PC-9 (cell line): ENCODE measurements at regions not wholly inside any gene's neighbourhood (a gene's known extent, or its start where the extent isn't known, plus 50 kb on each side); places are given as distances from the start of the nearest gene placed in this dataset.

Source experiments
- BruUV-seq: library from RNA; stranded (reverse); fragments of 400-500 nt; replicated peaks from 2 replicates; lab custom pipeline; 2021; lab: Mats Ljungman, UMichigan
- CTCF ChIA-PET: fragments of 300-600 bp; sonication (Branson Sonifier 250); formaldehyde crosslinking; loops from one replicate; lab custom pipeline; 2022; ENCODE audit warnings: antibody characterized with exemption; lab: Charles Lee
- POLR2A ChIA-PET: fragments of 300-600 bp; sonication (Branson Sonifier 250); formaldehyde crosslinking; loops from one replicate; lab custom pipeline; 2022; ENCODE audit warnings: antibody characterized with exemption; ENCODE audit not compliant: unreplicated experiment; lab: Charles Lee
- DNase-seq, 2 experiments: peaks; one replicate each; pipeline versions ENCODE4 v3.0.0 to v3.0.0-alpha.2; 2015 to 2022; ENCODE audit warnings: mixed read lengths in 1 of 2
- H2AFZ ChIP-seq: fragments of 200-600 bp; sonication (generic); 2 replicates; pipeline ENCODE4 v1.8.1; 2017; ENCODE audit warnings: antibody characterized with exemption
- H3F3A ChIP-seq: fragments of 200-600 bp; sonication (generic); 2 replicates; pipeline ENCODE4 v1.8.1; 2017; ENCODE audit warnings: antibody characterized with exemption, mild to moderate bottlenecking, low read depth; ENCODE audit not compliant: insufficient read depth
- H3K27ac ChIP-seq: fragments of 200-600 bp; sonication (generic); 2 replicates; pipeline ENCODE4 v1.6.1; 2016; ENCODE audit warnings: mixed run types
- H3K27me3 ChIP-seq: fragments of 200-600 bp; sonication (generic); 2 replicates; pipeline ENCODE4 v1.6.1; 2016; ENCODE audit warnings: low read depth, mixed run types; ENCODE audit not compliant: insufficient read depth
- H3K36me3 ChIP-seq: fragments of 200-600 bp; sonication (generic); 2 replicates; pipeline ENCODE4 v1.6.1; 2016; ENCODE audit warnings: low read depth, mixed run types
- H3K4me1 ChIP-seq: fragments of 200-600 bp; sonication (generic); replicated peaks from 2 replicates; pipeline ENCODE4 v1.6.1; 2016; ENCODE audit warnings: mixed run types; ENCODE audit not compliant: insufficient read depth
- H3K4me2 ChIP-seq: fragments of 200-600 bp; sonication (generic); 2 replicates; pipeline ENCODE4 v1.6.1; 2017; ENCODE audit warnings: mixed run types
- H3K4me3 ChIP-seq: fragments of 200-600 bp; sonication (generic); 2 replicates; pipeline ENCODE4 v1.6.1; 2016; ENCODE audit warnings: mixed run types
- H3K79me2 ChIP-seq: fragments of 200-600 bp; sonication (generic); 2 replicates; pipeline ENCODE4 v1.6.1; 2017; ENCODE audit warnings: low read depth, mixed run types
- H3K9me2 ChIP-seq: fragments of 200-600 bp; sonication (generic); 2 replicates; pipeline ENCODE4 v1.8.1; 2017; ENCODE audit warnings: mild to moderate bottlenecking; ENCODE audit not compliant: insufficient read depth
- H3K9me3 ChIP-seq: fragments of 200-600 bp; sonication (generic); 2 replicates; pipeline ENCODE4 v1.8.1; 2016; ENCODE audit warnings: low read depth; ENCODE audit not compliant: insufficient read depth
- H4K20me1 ChIP-seq: fragments of 200-600 bp; sonication (generic); 2 replicates; pipeline ENCODE4 v1.8.1; 2017; ENCODE audit not compliant: insufficient read depth
- EZH2 ChIP-seq: fragments of 200-600 bp; sonication (generic); IDR thresholded peaks from 2 replicates; pipeline ENCODE4 v1.8.0; 2017; ENCODE audit warnings: antibody characterized with exemption, low read depth
- intact Hi-C: fragments of 100-400 bp; cut with micrococcal nuclease; formaldehyde crosslinking; loops from one replicate; pipeline ENCODE4 v1.10.0; 2022; ENCODE audit not compliant: unreplicated experiment
- TF ChIP-seq, protein P1 (sequence below): fragments of 200-600 bp; sonication (generic); conservative IDR thresholded peaks from 2 replicates; pipeline ENCODE4 v1.6.1; 2017; ENCODE audit warnings: mixed run types, antibody characterized with exemption, mild to moderate bottlenecking, moderate library complexity

DNA sequence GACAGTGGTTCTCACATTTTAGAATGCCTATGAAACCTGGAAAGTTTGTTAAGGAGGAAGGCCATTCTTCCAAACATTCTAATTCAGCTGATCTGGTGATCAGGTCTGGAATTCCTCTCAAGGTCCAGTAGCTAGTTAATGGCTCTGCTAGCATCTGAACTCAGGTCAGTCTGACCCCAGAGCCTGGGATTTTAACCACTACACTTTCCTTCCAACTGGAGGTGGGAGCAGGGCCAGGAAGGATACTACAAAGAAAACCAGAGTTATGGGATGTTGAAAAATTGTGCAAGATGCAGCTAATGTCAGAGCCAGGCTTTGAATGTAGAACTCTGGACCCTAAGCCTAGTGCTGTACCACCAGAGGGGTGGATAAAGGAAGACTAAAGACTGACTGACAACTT, 73.6 kb upstream of the NID2 start:
- Histone ChIP-seq H4K20me1 (no peaks in the 10 kb centered on the region), H3K36me3 (no peaks in the 10 kb centered on the region), H3K9me3 (no peaks in the 10 kb centered on the region), H3K9me2 (no peaks in the 10 kb centered on the region), H2AFZ (no peak overlapping the region; the same call in 1 of the 2 replicates), H3K4me3 (no peak overlapping the region), H3K4me1 (no peaks in the 10 kb centered on the region), H3K27me3 (no peaks in the 10 kb centered on the region), H3K79me2 (no peaks in the 10 kb centered on the region), H3K27ac (no peak overlapping the region), H3K4me2 (no peak overlapping the region), H3F3A (no peaks in the 10 kb centered on the region)
- DNase-seq: no peak
- intact Hi-C loops: no loop called here
- ChIA-PET CTCF (no interaction called here), POLR2A (no interaction called here)
- no peak for TF ChIP-seq EZH2
- no TSS peak for BruUV-seq

DNA sequence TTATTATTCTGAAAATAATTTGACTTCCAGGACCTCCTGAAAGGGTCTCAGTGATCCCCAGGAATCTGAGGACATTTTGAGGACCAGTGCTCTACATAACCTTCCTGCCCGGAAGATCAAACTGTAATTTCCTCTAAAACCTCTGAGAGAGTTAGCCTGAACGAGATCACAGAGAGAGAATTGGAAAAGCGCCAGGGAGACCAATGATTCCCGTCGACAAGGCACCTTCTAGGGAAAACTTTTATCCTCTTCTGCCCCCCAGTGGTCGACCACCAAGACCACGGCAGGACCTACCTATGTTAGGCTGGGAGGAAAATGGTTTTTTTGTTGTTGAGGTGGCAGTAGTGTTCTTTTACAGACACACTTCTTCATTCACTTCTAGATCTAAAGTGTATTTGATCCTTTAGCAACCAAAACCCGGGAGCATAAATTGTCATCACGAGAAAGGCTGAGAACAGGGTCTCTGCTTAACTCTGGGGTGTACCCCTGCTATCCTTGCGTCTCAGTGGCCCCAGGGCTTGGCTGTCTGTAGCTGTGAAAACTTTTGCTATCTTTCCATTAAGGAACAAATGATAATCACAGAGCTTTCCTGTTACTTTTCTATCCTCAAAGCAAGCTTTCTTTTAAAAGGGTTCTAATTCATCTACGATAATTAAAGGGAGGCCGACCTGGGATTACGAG, 62.9 kb upstream of the NID2 start:
- Histone ChIP-seq H2AFZ (peak overlapping the region; percentile 14; the same call in 1 of the 2 replicates), H3K4me3 (no peak overlapping the region), H3K27ac (no peak overlapping the region), H3K27me3 (no peaks in the 10 kb centered on the region), H3K4me2 (peak overlapping the region; percentile 47; the same call in 1 of the 2 replicates), H3F3A (no peaks in the 10 kb centered on the region), H3K79me2 (no peaks in the 10 kb centered on the region), H3K36me3 (no peaks in the 10 kb centered on the region), H3K9me3 (no peaks in the 10 kb centered on the region), H3K9me2 (no peaks in the 10 kb centered on the region), H4K20me1 (no peaks in the 10 kb centered on the region), H3K4me1 (no peaks in the 10 kb centered on the region; the same call in 1 of the 2 replicates)
- no peak for TF ChIP-seq EZH2
- TF ChIP-seq, protein P1, sequence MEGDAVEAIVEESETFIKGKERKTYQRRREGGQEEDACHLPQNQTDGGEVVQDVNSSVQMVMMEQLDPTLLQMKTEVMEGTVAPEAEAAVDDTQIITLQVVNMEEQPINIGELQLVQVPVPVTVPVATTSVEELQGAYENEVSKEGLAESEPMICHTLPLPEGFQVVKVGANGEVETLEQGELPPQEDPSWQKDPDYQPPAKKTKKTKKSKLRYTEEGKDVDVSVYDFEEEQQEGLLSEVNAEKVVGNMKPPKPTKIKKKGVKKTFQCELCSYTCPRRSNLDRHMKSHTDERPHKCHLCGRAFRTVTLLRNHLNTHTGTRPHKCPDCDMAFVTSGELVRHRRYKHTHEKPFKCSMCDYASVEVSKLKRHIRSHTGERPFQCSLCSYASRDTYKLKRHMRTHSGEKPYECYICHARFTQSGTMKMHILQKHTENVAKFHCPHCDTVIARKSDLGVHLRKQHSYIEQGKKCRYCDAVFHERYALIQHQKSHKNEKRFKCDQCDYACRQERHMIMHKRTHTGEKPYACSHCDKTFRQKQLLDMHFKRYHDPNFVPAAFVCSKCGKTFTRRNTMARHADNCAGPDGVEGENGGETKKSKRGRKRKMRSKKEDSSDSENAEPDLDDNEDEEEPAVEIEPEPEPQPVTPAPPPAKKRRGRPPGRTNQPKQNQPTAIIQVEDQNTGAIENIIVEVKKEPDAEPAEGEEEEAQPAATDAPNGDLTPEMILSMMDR: peak; percentile 75
- intact Hi-C loops: loop anchor here (1.0 to 10.0 kb wide), 4 partner anchors 135 to 848 kb away; no protein-coding TSS in a partner anchor
- ChIA-PET POLR2A (no interaction called here), CTCF (interaction anchor here (0.6 to 1.4 kb wide), 3 partner anchors 124 to 1308 kb away, joined by 3 to 12 read pairs (median 5); no protein-coding TSS in a partner anchor)
- no TSS peak for BruUV-seq
- DNase-seq: peak; percentile 52 to 78

DNA sequence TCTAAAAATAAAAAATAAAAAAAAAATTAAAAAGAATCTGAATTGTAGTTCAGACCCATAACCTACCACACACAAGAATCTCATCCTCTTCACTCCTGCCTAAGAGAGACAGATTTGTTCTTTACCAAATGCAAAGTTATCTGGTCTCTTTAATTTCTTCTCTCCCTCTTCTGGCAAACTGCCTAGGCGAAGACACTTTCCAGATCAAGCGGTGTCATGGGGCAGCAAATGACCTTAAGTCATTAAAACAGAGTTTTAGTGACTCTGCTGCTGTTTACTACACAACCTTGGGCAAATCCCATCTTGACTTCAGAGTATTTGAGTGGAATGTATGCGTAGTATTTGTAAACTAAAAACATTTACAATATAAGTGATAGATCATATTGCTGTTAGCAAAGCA, 60.9 kb upstream of the NID2 start:
- TF ChIP-seq EZH2: no peak
- TF ChIP-seq, protein P1: no peak
- POLR2A ChIA-PET: no interaction called here
- intact Hi-C loops: loop anchor here (10.0 kb wide), 1 partner anchor 345 kb away; no protein-coding TSS in a partner anchor
- Histone ChIP-seq H3K4me1 (peaks cover 12% of the 10 kb centered on the region), H3K36me3 (no peaks in the 10 kb centered on the region), H3F3A (peaks cover 12% of the 10 kb centered on the region; the same call in 1 of the 2 replicates), H3K27me3 (no peaks in the 10 kb centered on the region), H3K4me2 (no peak overlapping the region), H3K4me3 (no peak overlapping the region), H3K27ac (no peak overlapping the region), H4K20me1 (no peaks in the 10 kb centered on the region), H2AFZ (no peak overlapping the region), H3K9me2 (no peaks in the 10 kb centered on the region), H3K9me3 (no peaks in the 10 kb centered on the region; the same call in 1 of the 2 replicates), H3K79me2 (no peaks in the 10 kb centered on the region)
- CTCF ChIA-PET: no interaction called here
- no TSS peak for BruUV-seq
- DNase-seq: no peak
